ENCODE measurements at regions not wholly inside any gene's neighbourhood (a gene's known extent, or its start where the extent isn't known, plus 50 kb on each side); places are given as distances from the start of the nearest gene placed in this dataset.

GRCh38 chr20:52422574-52423336 lies 231.2 kb upstream of the ZFP64 start:
- Histone ChIP-seq H3K27ac (ENCODE audit: low read depth in 1 of 2, low read length in 2 of 2) (no peak overlapping the region), H3K36me3 (ENCODE audit: insufficient read depth, low read length) (no peaks in the 10 kb centered on the region), H3K27me3 (ENCODE audit: control insufficient read depth in 1 of 2, insufficient read depth in 2 of 2, low read length in 2 of 2) (no peaks in the 10 kb centered on the region), H3K4me3 (ENCODE audit: low read length) (no peak overlapping the region), H3K4me1 (ENCODE audit: insufficient read depth, low read length) (no peaks in the 10 kb centered on the region), H3K9me3 (ENCODE audit: control insufficient read depth in 1 of 2, insufficient read depth in 1 of 2, low read length in 2 of 2) (peaks cover 5 to 12% of the 10 kb centered on the region in 2 experiments)
- intact Hi-C loops (cut with DNase I, micrococcal nuclease): loop anchor here in 1 of 2 experiments (5.0 kb wide), 1 partner anchor 670 kb away; no protein-coding TSS in a partner anchor
- Mint-ChIP-seq H3K27me3 (no peaks in the 10 kb centered on the region), H3K27ac (no peak overlapping the region), H3K4me3 (no peak overlapping the region), H3K4me1 (ENCODE audit: low read depth) (peaks cover 6% of the 10 kb centered on the region), H3K36me3 (ENCODE audit: low read depth) (no peaks in the 10 kb centered on the region), H3K9me3 (peaks cover 15% of the 10 kb centered on the region)
- TF ChIP-seq, protein P1, sequence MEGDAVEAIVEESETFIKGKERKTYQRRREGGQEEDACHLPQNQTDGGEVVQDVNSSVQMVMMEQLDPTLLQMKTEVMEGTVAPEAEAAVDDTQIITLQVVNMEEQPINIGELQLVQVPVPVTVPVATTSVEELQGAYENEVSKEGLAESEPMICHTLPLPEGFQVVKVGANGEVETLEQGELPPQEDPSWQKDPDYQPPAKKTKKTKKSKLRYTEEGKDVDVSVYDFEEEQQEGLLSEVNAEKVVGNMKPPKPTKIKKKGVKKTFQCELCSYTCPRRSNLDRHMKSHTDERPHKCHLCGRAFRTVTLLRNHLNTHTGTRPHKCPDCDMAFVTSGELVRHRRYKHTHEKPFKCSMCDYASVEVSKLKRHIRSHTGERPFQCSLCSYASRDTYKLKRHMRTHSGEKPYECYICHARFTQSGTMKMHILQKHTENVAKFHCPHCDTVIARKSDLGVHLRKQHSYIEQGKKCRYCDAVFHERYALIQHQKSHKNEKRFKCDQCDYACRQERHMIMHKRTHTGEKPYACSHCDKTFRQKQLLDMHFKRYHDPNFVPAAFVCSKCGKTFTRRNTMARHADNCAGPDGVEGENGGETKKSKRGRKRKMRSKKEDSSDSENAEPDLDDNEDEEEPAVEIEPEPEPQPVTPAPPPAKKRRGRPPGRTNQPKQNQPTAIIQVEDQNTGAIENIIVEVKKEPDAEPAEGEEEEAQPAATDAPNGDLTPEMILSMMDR (IDR thresholded peaks at IDR 0.05): no peak
- ChIA-PET POLR2A (interaction anchor here (1.6 kb wide), 1 partner anchor 13 kb away, joined by 4 read pairs; no protein-coding TSS in a partner anchor), CTCF (no interaction called here)
- ATAC-seq (ENCODE audit: poor library complexity) (no peak), DNase-seq (no peak)

GRCh38 chr20:52420805-52421204 lies 229.2 kb upstream of the ZFP64 start:
- no peak overlapping the region for H3K4me3 ChIP-seq (ENCODE audit: low read length)
- intact Hi-C loops (cut with DNase I, micrococcal nuclease): loop anchor here in 1 of 2 experiments (5.0 kb wide), 1 partner anchor 671 kb away; no protein-coding TSS in a partner anchor
- CTCF ChIA-PET: no interaction called here
- Mint-ChIP-seq H3K4me3 (no peak overlapping the region), H3K36me3 (ENCODE audit: low read depth) (no peaks in the 10 kb centered on the region), H3K27me3 (no peaks in the 10 kb centered on the region), H3K27ac (no peak overlapping the region), H3K9me3 (peaks cover 15% of the 10 kb centered on the region), H3K4me1 (ENCODE audit: low read depth) (peaks cover 6% of the 10 kb centered on the region)
- DNase-seq (no peak), ATAC-seq (ENCODE audit: poor library complexity) (no peak)
- H3K27ac ChIP-seq (ENCODE audit: low read depth in 1 of 2, low read length in 2 of 2): no peak overlapping the region
- peaks cover 5 to 12% of the 10 kb centered on the region in 2 experiments for H3K9me3 ChIP-seq (ENCODE audit: control insufficient read depth in 1 of 2, insufficient read depth in 1 of 2, low read length in 2 of 2)
- H3K36me3 ChIP-seq (ENCODE audit: insufficient read depth, low read length): no peaks in the 10 kb centered on the region
- H3K4me1 ChIP-seq (ENCODE audit: insufficient read depth, low read length): no peaks in the 10 kb centered on the region
- POLR2A ChIA-PET: interaction anchor here (1.6 kb wide), 1 partner anchor 11 kb away, joined by 4 read pairs; no protein-coding TSS in a partner anchor
- no peaks in the 10 kb centered on the region for H3K27me3 ChIP-seq (ENCODE audit: control insufficient read depth in 1 of 2, insufficient read depth in 2 of 2, low read length in 2 of 2)
- TF ChIP-seq, protein P1 (IDR thresholded peaks at IDR 0.05): no peak

- H3K36me3 Mint-ChIP-seq (ENCODE audit: low read depth): peaks cover 1% of the 10 kb centered on the region
Measured at GRCh38 chr20:52419205-52419604, 227.6 kb upstream of the ZFP64 start.

More at GRCh38 chr20:52419205-52419604, 227.6 kb upstream of the ZFP64 start:
- no peak for DNase-seq
- no peaks in the 10 kb centered on the region for H3K4me1 ChIP-seq (ENCODE audit: insufficient read depth, low read length)
- H3K27ac ChIP-seq (ENCODE audit: low read depth in 1 of 2, low read length in 2 of 2): no peak overlapping the region
- H3K4me3 Mint-ChIP-seq: no peak overlapping the region
- no peak for ATAC-seq (ENCODE audit: poor library complexity)
- no peak overlapping the region for H3K4me3 ChIP-seq (ENCODE audit: low read length)
- H3K9me3 Mint-ChIP-seq: peaks cover 15% of the 10 kb centered on the region
- ChIA-PET CTCF (no interaction called here), POLR2A (no interaction called here)
- H3K27ac Mint-ChIP-seq: no peak overlapping the region
- no peaks in the 10 kb centered on the region for H3K27me3 Mint-ChIP-seq
- TF ChIP-seq, protein P1 (IDR thresholded peaks at IDR 0.05): no peak
- peaks cover 5% of the 10 kb centered on the region for H3K4me1 Mint-ChIP-seq (ENCODE audit: low read depth)
- no peaks in the 10 kb centered on the region for H3K27me3 ChIP-seq (ENCODE audit: control insufficient read depth in 1 of 2, insufficient read depth in 2 of 2, low read length in 2 of 2)
- H3K9me3 ChIP-seq (ENCODE audit: control insufficient read depth in 1 of 2, insufficient read depth in 1 of 2, low read length in 2 of 2): peaks cover 5 to 12% of the 10 kb centered on the region in 2 experiments
- intact Hi-C loops (cut with DNase I, micrococcal nuclease): no loop called here
- no peaks in the 10 kb centered on the region for H3K36me3 ChIP-seq (ENCODE audit: insufficient read depth, low read length)
